Tibial nerve (tissue), 4 donors: ENCODE measurements at regions not wholly inside any gene's neighbourhood (a gene's known extent, or its start where the extent isn't known, plus 50 kb on each side); places are given as distances from the start of the nearest gene placed in this dataset.

Source experiments
- CTCF ChIP-seq, 5 experiments: fragments of 200-600 bp in 3 of 5; fragments of 450-650 bp in 2 of 5; sonication (generic) in 3 of 5; IDR thresholded peaks; one replicate each; pipeline ENCODE4 v1.5.1; 2016 to 2019; ENCODE audit warnings: antibody characterized with exemption in 5 of 5, mild to moderate bottlenecking in 3 of 5, moderate library complexity in 2 of 5
- EP300 ChIP-seq, 2 donors: sonication (generic); formaldehyde crosslinking; IDR thresholded peaks; one replicate each; pipeline ENCODE4 v1.6.1; 2017; ENCODE audit warnings: antibody characterized with exemption in 2 of 2, mild to moderate bottlenecking in 1 of 2

- TF ChIP-seq EP300 (IDR thresholded peaks at IDR 0.05): no peak
- no peak for TF ChIP-seq CTCF (IDR thresholded peaks at IDR 0.05)
Measured at GRCh38 chr7:36802459-36803135, 78.3 kb upstream of the AOAH start.
